ENCODE measurements at regions not wholly inside any gene's neighbourhood (a gene's known extent, or its start where the extent isn't known, plus 50 kb on each side); places are given as distances from the start of the nearest gene placed in this dataset.

GRCh38 chr2:82893190-82893589 lies 1565.9 kb downstream of the SUCLG1 start:
- no peaks in the 10 kb centered on the region for H3K9me3 ChIP-seq
- no peak for TF ChIP-seq CTCF (IDR thresholded peaks at IDR 0.05)
- no peaks in the 10 kb centered on the region for H3K4me1 ChIP-seq
- H3K4me3 ChIP-seq = no peak overlapping the region
- WGBS, 2 donors = 46 to 49% methylated on average over 2 of the region's 2 CpGs
- intact Hi-C loops (cut with DNase I) = no loop called here
- no peak for FAIRE-seq
- H3K36me3 ChIP-seq = no peaks in the 10 kb centered on the region
- ATAC-seq = no peak
- no peak for DNase-seq
- no peaks in the 10 kb centered on the region for H3K27me3 ChIP-seq
- no peak overlapping the region for H3K27ac ChIP-seq

- intact Hi-C loops (cut with DNase I) = no loop called here
- TF ChIP-seq CTCF (IDR thresholded peaks at IDR 0.05) = no peak
- Histone ChIP-seq H3K4me1 (no peaks in the 10 kb centered on the region), H3K27me3 (no peaks in the 10 kb centered on the region), H3K27ac (no peak overlapping the region), H3K36me3 (no peaks in the 10 kb centered on the region), H3K4me3 (no peak overlapping the region), H3K9me3 (no peaks in the 10 kb centered on the region)
- no peak for ATAC-seq
- no peak for DNase-seq
- no peak for FAIRE-seq
- WGBS, 2 donors = 25 to 30% methylated on average over 2 of the region's 2 CpGs
These were observed 1579.3 kb downstream of the SUCLG1 start for GRCh38 chr2:82879803-82880202.

- FAIRE-seq = no peak
- H3K4me1 ChIP-seq = no peaks in the 10 kb centered on the region
- no peak overlapping the region for H3K27ac ChIP-seq
- no peak for ATAC-seq
- H3K9me3 ChIP-seq = no peaks in the 10 kb centered on the region
- no peak for DNase-seq
- no peaks in the 10 kb centered on the region for H3K36me3 ChIP-seq
- H3K4me3 ChIP-seq = no peak overlapping the region
- intact Hi-C loops (cut with DNase I) = no loop called here
- no peaks in the 10 kb centered on the region for H3K27me3 ChIP-seq
- 76 to 79% methylated on average over 6 of the region's 6 CpGs for WGBS, 2 donors
- no peak for TF ChIP-seq CTCF (IDR thresholded peaks at IDR 0.05)
These were observed 1583.2 kb downstream of the SUCLG1 start for GRCh38 chr2:82875858-82876257.

GRCh38 chr2:82857967-82858366 lies 1601.1 kb downstream of the SUCLG1 start:
- intact Hi-C loops (cut with DNase I) = no loop called here
- no peaks in the 10 kb centered on the region for H3K27me3 ChIP-seq
- FAIRE-seq = no peak
- H3K27ac ChIP-seq = no peak overlapping the region
- no peak for TF ChIP-seq CTCF (IDR thresholded peaks at IDR 0.05)
- no peak for ATAC-seq
- H3K4me1 ChIP-seq = no peaks in the 10 kb centered on the region
- H3K36me3 ChIP-seq = no peaks in the 10 kb centered on the region
- WGBS, 2 donors = 46 to 47% methylated on average over 5 of the region's 5 CpGs
- H3K4me3 ChIP-seq = no peak overlapping the region
- no peak for DNase-seq
- H3K9me3 ChIP-seq = no peaks in the 10 kb centered on the region

GRCh38 chr2:82853299-82853698 lies 1605.8 kb downstream of the SUCLG1 start:
- H3K4me1 ChIP-seq = no peaks in the 10 kb centered on the region
- H3K27ac ChIP-seq = no peak overlapping the region
- no peak for FAIRE-seq
- ATAC-seq = no peak
- WGBS, 2 donors = 69 to 76% methylated on average over 6 of the region's 6 CpGs
- no peak for TF ChIP-seq CTCF (IDR thresholded peaks at IDR 0.05)
- no peaks in the 10 kb centered on the region for H3K36me3 ChIP-seq
- no peak overlapping the region for H3K4me3 ChIP-seq
- H3K27me3 ChIP-seq = no peaks in the 10 kb centered on the region
- DNase-seq = no peak
- intact Hi-C loops (cut with DNase I) = no loop called here
- no peaks in the 10 kb centered on the region for H3K9me3 ChIP-seq

Data from pancreas (tissue), 10 donors.